ENCODE measurements at regions not wholly inside any gene's neighbourhood (a gene's known extent, or its start where the extent isn't known, plus 50 kb on each side); places are given as distances from the start of the nearest gene placed in this dataset.

DNA sequence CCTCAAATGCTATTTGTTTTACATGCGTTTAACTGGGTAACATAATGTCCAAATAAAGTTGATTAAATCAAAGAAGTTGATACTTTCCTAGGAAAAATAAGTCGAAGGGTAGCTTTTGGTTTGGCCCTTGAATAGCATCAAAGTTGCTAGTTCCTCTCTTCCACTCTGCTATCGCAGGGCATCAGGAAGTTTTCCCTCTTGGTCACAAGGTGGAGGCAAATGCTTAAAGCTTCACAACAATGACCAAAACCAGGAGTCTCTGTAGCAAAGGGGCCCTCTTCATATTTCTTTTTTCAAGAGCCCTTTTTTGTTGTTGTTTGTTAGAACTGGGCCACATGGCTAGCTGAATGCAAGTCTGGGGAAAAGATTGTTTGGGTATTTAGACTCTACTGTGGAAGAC is 668.4 kb downstream of the KCNT2 start:
- H3K4ac ChIP-seq (ENCODE audit: low read depth, low read length) = no peak overlapping the region
- no peaks in the 10 kb centered on the region for H3K36me3 ChIP-seq (ENCODE audit: control insufficient read depth in 1 of 2, insufficient read depth in 2 of 2, low read length in 2 of 2)
- no peak overlapping the region for H3K4me3 ChIP-seq (ENCODE audit: low read depth, low read length)
- H2BK12ac ChIP-seq (ENCODE audit: low read length) = no peak overlapping the region
- H3K79me2 ChIP-seq (ENCODE audit: control insufficient read depth, insufficient read depth, low read length, poor library complexity) = no peaks in the 10 kb centered on the region
- no peaks in the 10 kb centered on the region for H3K4me1 ChIP-seq (ENCODE audit: control insufficient read depth in 1 of 2, insufficient read depth in 2 of 2, low read length in 2 of 2)
- H3K9me3 ChIP-seq (ENCODE audit: insufficient read depth, low read depth, low read length) = no peaks in the 10 kb centered on the region
- H3K4me2 ChIP-seq (ENCODE audit: low read length) = no peak overlapping the region
- no peaks in the 10 kb centered on the region for H3K79me1 ChIP-seq (ENCODE audit: low read length)
- no peak overlapping the region for H2BK5ac ChIP-seq (ENCODE audit: low read depth, low read length, poor library complexity)
- no peak overlapping the region for H4K8ac ChIP-seq (ENCODE audit: low read depth, low read length)
- no peak overlapping the region for H4K12ac ChIP-seq (ENCODE audit: low read depth, low read length)
- no peak overlapping the region for H3K27ac ChIP-seq (ENCODE audit: low read depth, low read length)
- H2BK120ac ChIP-seq (ENCODE audit: insufficient read depth, low read length, poor library complexity) = no peak overlapping the region
- H3K23ac ChIP-seq (ENCODE audit: low read length) = no peak overlapping the region
- H3K27me3 ChIP-seq (ENCODE audit: insufficient read depth, low read length) = no peaks in the 10 kb centered on the region
- H4K91ac ChIP-seq (ENCODE audit: low read depth, low read length) = no peak overlapping the region
- H3K18ac ChIP-seq (ENCODE audit: low read length) = no peak overlapping the region
- H3K9ac ChIP-seq (ENCODE audit: low read length) = no peak overlapping the region
- no peak overlapping the region for H3K14ac ChIP-seq (ENCODE audit: low read length)
- no CpG with 5 or more reads among the region's 3 CpGs for WGBS (ENCODE audit: extremely low coverage, insufficient coverage, insufficient read length)
- no peak overlapping the region for H2AFZ ChIP-seq (ENCODE audit: insufficient read depth, low read length, poor library complexity)
- DNase-seq = peak in 1 of 2 donors; percentile 15
- no peak overlapping the region for H2AK5ac ChIP-seq (ENCODE audit: low read length)

- no peak overlapping the region for H3K14ac ChIP-seq (ENCODE audit: low read length)
- H2BK12ac ChIP-seq (ENCODE audit: low read length) = no peak overlapping the region
- H3K23ac ChIP-seq (ENCODE audit: low read length) = no peak overlapping the region
- no peaks in the 10 kb centered on the region for H3K9me3 ChIP-seq (ENCODE audit: insufficient read depth, low read depth, low read length)
- H3K79me1 ChIP-seq (ENCODE audit: low read length) = no peaks in the 10 kb centered on the region
- H3K9ac ChIP-seq (ENCODE audit: low read length) = no peak overlapping the region
- no peak overlapping the region for H3K18ac ChIP-seq (ENCODE audit: low read length)
- no peak overlapping the region for H2BK120ac ChIP-seq (ENCODE audit: insufficient read depth, low read length, poor library complexity)
- no peak overlapping the region for H3K27ac ChIP-seq (ENCODE audit: low read depth, low read length)
- H4K8ac ChIP-seq (ENCODE audit: low read depth, low read length) = no peak overlapping the region
- DNase-seq = no peak
- H3K4me1 ChIP-seq (ENCODE audit: control insufficient read depth in 1 of 2, insufficient read depth in 2 of 2, low read length in 2 of 2) = no peaks in the 10 kb centered on the region
- H2AK5ac ChIP-seq (ENCODE audit: low read length) = no peak overlapping the region
- H3K4me3 ChIP-seq (ENCODE audit: low read depth, low read length) = no peak overlapping the region
- no CpG with 5 or more reads among the region's 10 CpGs for WGBS (ENCODE audit: extremely low coverage, insufficient coverage, insufficient read length)
- H3K27me3 ChIP-seq (ENCODE audit: insufficient read depth, low read length) = no peaks in the 10 kb centered on the region
- H3K79me2 ChIP-seq (ENCODE audit: control insufficient read depth, insufficient read depth, low read length, poor library complexity) = no peaks in the 10 kb centered on the region
- H4K91ac ChIP-seq (ENCODE audit: low read depth, low read length) = no peak overlapping the region
- H3K36me3 ChIP-seq (ENCODE audit: control insufficient read depth in 1 of 2, insufficient read depth in 2 of 2, low read length in 2 of 2) = no peaks in the 10 kb centered on the region
- H3K4me2 ChIP-seq (ENCODE audit: low read length) = no peak overlapping the region
- H2AFZ ChIP-seq (ENCODE audit: insufficient read depth, low read length, poor library complexity) = no peak overlapping the region
- H2BK5ac ChIP-seq (ENCODE audit: low read depth, low read length, poor library complexity) = no peak overlapping the region
- H4K12ac ChIP-seq (ENCODE audit: low read depth, low read length) = no peak overlapping the region
- no peak overlapping the region for H3K4ac ChIP-seq (ENCODE audit: low read depth, low read length)
Observed at GRCh38 chr1:195934817-195935553, 673.3 kb downstream of the KCNT2 start.

DNA sequence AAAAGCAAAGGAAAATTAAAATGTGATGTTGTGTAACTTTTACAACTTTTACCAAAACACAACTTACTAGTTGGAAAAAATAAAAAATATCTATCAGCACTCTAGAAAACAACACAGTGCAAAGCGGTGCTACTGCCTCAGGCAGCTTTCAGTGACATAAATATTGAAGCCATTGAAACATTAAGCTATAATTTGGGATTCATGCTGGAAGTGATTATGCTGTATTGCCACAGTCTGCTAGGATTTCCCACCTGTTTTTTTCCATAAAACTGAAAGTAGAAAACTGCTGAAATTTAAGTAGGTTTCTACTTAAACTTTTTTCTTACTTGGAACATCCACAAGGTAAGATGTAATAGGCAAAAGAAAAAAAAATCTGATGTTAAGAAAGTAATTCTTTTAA is 674.4 kb downstream of the KCNT2 start:
- no peak overlapping the region for H3K18ac ChIP-seq (ENCODE audit: low read length)
- H3K36me3 ChIP-seq (ENCODE audit: control insufficient read depth in 1 of 2, insufficient read depth in 2 of 2, low read length in 2 of 2) = no peaks in the 10 kb centered on the region
- H4K12ac ChIP-seq (ENCODE audit: low read depth, low read length) = no peak overlapping the region
- no peak overlapping the region for H3K4me2 ChIP-seq (ENCODE audit: low read length)
- H2AK5ac ChIP-seq (ENCODE audit: low read length) = no peak overlapping the region
- no peak overlapping the region for H2AFZ ChIP-seq (ENCODE audit: insufficient read depth, low read length, poor library complexity)
- WGBS (ENCODE audit: extremely low coverage, insufficient coverage, insufficient read length) = no CpG with 5 or more reads among the region's 1 CpG
- H3K9ac ChIP-seq (ENCODE audit: low read length) = no peak overlapping the region
- DNase-seq = no peak
- no peak overlapping the region for H3K23ac ChIP-seq (ENCODE audit: low read length)
- no peaks in the 10 kb centered on the region for H3K79me1 ChIP-seq (ENCODE audit: low read length)
- no peak overlapping the region for H3K14ac ChIP-seq (ENCODE audit: low read length)
- no peaks in the 10 kb centered on the region for H3K4me1 ChIP-seq (ENCODE audit: control insufficient read depth in 1 of 2, insufficient read depth in 2 of 2, low read length in 2 of 2)
- H3K27ac ChIP-seq (ENCODE audit: low read depth, low read length) = no peak overlapping the region
- H3K4ac ChIP-seq (ENCODE audit: low read depth, low read length) = no peak overlapping the region
- no peak overlapping the region for H4K91ac ChIP-seq (ENCODE audit: low read depth, low read length)
- no peaks in the 10 kb centered on the region for H3K79me2 ChIP-seq (ENCODE audit: control insufficient read depth, insufficient read depth, low read length, poor library complexity)
- H3K27me3 ChIP-seq (ENCODE audit: insufficient read depth, low read length) = no peaks in the 10 kb centered on the region
- H2BK12ac ChIP-seq (ENCODE audit: low read length) = no peak overlapping the region
- no peak overlapping the region for H2BK5ac ChIP-seq (ENCODE audit: low read depth, low read length, poor library complexity)
- no peaks in the 10 kb centered on the region for H3K9me3 ChIP-seq (ENCODE audit: insufficient read depth, low read depth, low read length)
- no peak overlapping the region for H3K4me3 ChIP-seq (ENCODE audit: low read depth, low read length)
- no peak overlapping the region for H4K8ac ChIP-seq (ENCODE audit: low read depth, low read length)
- no peak overlapping the region for H2BK120ac ChIP-seq (ENCODE audit: insufficient read depth, low read length, poor library complexity)

GRCh38 chr1:195915826-195916225 is 692.4 kb downstream of the KCNT2 start:
- Histone ChIP-seq H3K4me1 (ENCODE audit: control insufficient read depth in 1 of 2, insufficient read depth in 2 of 2, low read length in 2 of 2) (no peaks in the 10 kb centered on the region), H4K91ac (ENCODE audit: low read depth, low read length) (no peak overlapping the region), H3K9me3 (ENCODE audit: insufficient read depth, low read depth, low read length) (no peaks in the 10 kb centered on the region), H4K12ac (ENCODE audit: low read depth, low read length) (no peak overlapping the region), H3K4me2 (ENCODE audit: low read length) (no peak overlapping the region), H2BK5ac (ENCODE audit: low read depth, low read length, poor library complexity) (no peak overlapping the region), H3K27me3 (ENCODE audit: insufficient read depth, low read length) (no peaks in the 10 kb centered on the region), H3K27ac (ENCODE audit: low read depth, low read length) (no peak overlapping the region), H2BK120ac (ENCODE audit: insufficient read depth, low read length, poor library complexity) (no peak overlapping the region), H3K79me2 (ENCODE audit: control insufficient read depth, insufficient read depth, low read length, poor library complexity) (no peaks in the 10 kb centered on the region), H3K36me3 (ENCODE audit: control insufficient read depth in 1 of 2, insufficient read depth in 2 of 2, low read length in 2 of 2) (no peaks in the 10 kb centered on the region), H4K8ac (ENCODE audit: low read depth, low read length) (no peak overlapping the region), H3K9ac (ENCODE audit: low read length) (no peak overlapping the region), H3K14ac (ENCODE audit: low read length) (no peak overlapping the region), H3K4me3 (ENCODE audit: low read depth, low read length) (no peak overlapping the region), H3K4ac (ENCODE audit: low read depth, low read length) (no peak overlapping the region), H2BK12ac (ENCODE audit: low read length) (no peak overlapping the region), H3K23ac (ENCODE audit: low read length) (no peak overlapping the region), H2AK5ac (ENCODE audit: low read length) (no peak overlapping the region), H3K79me1 (ENCODE audit: low read length) (no peaks in the 10 kb centered on the region), H3K18ac (ENCODE audit: low read length) (no peak overlapping the region), H2AFZ (ENCODE audit: insufficient read depth, low read length, poor library complexity) (no peak overlapping the region)
- no CpG with 5 or more reads among the region's 1 CpG for WGBS (ENCODE audit: extremely low coverage, insufficient coverage, insufficient read length)
- no peak for DNase-seq
